ENCODE measurements at regions not wholly inside any gene's neighbourhood (a gene's known extent, or its start where the extent isn't known, plus 50 kb on each side); places are given as distances from the start of the nearest gene placed in this dataset.
"Not testable (repeated sequence)": the region's sequence is repeated elsewhere in the genome, so short reads cannot be mapped to it uniquely, and the experiment has no call there.

DNA sequence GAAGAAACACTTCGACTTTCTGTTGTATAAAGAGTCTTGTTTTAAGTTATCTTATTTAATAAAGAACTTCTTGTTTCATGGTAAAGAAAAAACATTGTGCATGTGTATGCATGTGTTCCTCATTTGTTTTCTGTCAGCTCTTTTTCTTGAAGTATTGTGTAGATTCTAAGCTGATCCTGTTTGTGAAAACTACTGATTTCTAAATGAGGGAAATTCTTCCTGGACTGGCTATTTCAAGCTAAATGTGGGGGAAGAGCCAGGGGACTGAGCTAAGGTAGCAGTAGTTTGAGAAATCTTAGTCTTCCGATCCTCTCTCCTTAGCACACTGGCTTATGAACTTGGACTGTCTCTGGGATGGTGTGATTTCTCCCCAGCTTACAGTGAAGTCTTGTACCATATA lies 56.4 kb upstream of the RBMS1 start:
- DNase-seq: no peak

DNA sequence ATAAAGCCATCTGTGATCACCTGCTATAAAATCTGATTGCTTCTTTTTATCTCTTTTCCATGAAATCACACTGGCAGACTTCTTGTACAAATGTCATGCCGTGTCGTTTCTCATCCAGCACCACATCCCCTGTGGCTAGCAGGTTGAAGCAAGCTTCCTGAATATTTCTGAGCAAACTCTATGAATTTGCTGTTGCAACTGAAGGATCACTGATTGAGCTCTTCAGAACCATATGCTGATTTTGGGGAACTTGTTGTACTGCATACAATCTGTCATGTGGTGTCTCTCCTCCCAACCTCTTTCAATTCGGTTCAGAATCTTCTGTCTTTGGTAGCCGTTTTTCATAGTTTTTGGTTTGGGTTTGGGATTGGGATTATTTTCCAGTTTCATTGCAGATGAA lies 57.7 kb upstream of the RBMS1 start:
- DNase-seq: no peak

- DNase-seq: no peak
Measured at GRCh38 chr2:160555420-160556071, 61.9 kb upstream of the RBMS1 start.

- no peak for DNase-seq
Measured at GRCh38 chr2:160557903-160558302, 64.3 kb upstream of the RBMS1 start.

DNA sequence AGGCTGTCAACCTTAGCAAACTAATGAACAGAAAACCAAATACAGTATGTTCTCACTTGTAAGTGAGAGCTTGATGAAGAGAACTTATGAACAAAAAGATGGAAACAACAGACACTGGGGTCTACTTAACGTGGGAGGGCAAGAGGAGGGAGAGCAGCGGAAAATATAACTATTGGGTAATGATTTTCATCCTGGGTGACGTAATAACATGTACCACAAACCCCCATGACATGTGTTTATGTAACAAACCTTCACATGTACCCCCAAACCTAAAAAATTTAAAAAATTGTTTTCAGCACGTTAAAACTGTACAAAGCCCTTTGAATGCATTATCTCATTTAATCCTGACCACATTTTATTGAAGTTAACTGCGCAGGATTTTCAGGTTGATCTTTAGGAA lies 64.9 kb upstream of the RBMS1 start:
- DNase-seq: no peak

GRCh38 chr2:160561551-160562295 lies 68.1 kb upstream of the RBMS1 start:
- no peak for DNase-seq

- DNase-seq: no peak
Measured at GRCh38 chr2:160562730-160563129, 69.1 kb upstream of the RBMS1 start.

DNA sequence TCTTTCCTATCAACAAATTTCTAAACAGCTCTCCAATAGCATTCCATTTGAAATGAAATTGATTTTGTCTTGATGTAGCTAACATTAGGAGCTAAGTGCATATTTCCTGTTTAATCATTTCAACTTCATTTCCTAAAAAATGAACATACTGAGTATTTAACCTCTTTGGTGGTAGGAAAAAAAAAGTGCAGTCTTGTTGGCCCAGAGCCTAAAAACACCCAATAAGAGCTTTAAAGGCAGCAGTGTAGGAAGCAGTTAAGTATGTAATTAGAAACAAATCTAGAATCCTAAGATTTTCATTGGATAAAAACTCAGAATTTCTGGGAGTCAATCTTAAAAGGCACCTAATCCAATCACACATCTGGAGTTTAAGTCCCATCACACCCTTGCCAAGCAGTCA lies 71.0 kb upstream of the RBMS1 start:
- no peak for DNase-seq

DNA sequence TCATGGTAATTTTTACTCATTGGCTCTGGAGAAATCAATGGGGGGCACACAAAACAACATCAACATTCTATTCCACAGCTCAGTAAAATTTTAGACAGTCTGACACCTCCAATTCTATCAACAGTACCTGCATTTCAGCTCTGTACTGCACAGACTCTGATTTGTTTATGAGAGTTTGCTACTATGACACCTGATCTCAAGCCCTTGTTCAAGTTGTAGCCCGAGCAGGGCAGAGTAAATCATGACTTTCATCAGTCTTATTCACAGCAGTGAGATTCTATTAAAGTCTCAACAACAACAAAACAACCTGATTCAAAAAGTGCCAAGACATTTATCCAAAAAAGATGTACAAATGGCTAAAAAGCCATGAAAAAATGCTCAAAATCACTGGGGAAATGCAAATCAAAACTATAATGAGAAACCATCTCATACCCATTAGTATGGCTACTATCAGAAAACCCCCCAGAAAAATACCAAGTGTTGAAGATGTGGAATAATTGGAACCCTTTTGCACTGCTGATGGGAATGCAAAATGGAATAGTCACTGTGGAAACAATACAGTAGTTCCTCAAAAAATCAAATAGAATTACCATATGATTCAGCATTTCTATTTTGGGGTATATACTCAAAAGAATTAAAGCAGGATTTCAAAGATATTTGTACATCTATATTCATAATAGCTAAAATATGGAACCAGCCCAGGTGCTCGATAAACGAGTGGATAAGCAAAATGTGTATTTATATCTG lies 71.7 kb upstream of the RBMS1 start:
- DNase-seq: no peak

GRCh38 chr2:160566717-160567116 lies 73.1 kb upstream of the RBMS1 start:
- DNase-seq: no peak

- no peak for DNase-seq
Measured at GRCh38 chr2:160568856-160569255, 75.2 kb upstream of the RBMS1 start.

DNA sequence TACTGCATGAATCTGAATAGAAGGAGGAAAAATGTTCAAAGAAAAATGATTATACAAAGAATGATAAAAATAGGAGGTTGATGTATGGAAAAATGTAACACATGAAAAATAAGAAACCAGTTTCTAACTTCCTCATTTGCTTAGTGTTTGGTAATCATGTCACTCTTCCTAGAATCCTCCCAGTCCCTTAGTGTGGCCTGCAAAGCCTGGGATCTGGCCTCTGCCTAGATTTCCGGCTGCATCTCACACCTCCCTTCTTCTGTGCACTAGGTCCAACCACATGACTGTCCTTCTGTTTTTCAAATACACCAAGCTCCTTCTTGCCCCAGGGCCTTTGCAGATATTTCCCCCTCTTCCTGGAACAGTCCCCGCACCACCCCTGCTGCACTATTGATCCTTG lies 76.8 kb upstream of the RBMS1 start:
- DNase-seq: no peak

DNA sequence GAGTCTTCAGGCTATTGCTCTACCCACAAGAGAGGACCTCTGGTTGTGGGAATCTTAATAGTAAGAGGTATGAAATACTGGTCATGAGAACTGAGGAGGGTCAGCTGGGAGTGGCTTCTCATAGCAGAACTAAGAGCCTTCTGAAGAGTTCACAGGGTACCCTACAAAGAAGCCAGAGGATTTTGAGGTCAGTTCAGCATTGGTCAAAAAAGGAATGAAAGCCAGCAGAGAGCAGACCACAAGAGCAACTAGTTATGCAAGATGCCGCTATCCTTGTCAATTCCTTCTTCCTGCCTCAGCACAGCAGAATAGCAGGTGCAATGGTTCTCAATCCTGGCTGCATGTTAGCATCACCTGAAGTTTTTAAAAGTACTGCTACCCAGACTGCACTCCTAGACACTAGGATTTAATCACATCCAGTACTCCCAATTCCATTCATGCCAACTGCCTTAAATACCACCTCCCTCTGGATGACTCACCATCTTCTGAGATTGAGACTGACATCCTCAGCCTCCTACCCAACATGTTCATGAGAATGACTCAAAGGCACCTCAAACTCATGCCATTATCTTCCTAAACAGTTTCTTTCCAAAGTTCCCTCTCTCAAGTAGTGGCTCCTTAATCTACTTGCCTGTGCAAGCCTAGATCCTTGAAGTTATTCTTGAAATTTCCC lies 81.0 kb upstream of the RBMS1 start:
- no peak for DNase-seq

DNA sequence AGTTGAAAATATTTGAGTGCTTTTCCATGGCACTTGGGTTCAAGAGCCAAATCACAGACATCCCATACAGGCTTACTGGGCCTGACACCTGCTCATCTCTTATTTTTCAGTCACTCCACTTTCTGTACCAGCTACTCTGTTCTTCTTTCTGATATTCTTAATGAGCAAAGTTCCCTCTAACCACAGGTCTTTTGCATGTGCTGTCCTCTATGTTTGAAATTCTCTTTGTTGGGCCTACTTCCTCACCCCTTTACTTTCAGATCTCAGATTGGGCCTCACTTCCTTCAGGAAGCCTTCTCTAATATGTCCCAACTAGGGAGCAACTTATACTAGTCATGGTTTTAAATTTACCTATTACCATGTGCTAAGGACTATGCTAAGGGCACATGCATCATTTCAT lies 81.8 kb upstream of the RBMS1 start:
- DNase-seq: no peak

- DNase-seq: no peak
Measured at GRCh38 chr2:160576054-160576499, 82.5 kb upstream of the RBMS1 start.

DNA sequence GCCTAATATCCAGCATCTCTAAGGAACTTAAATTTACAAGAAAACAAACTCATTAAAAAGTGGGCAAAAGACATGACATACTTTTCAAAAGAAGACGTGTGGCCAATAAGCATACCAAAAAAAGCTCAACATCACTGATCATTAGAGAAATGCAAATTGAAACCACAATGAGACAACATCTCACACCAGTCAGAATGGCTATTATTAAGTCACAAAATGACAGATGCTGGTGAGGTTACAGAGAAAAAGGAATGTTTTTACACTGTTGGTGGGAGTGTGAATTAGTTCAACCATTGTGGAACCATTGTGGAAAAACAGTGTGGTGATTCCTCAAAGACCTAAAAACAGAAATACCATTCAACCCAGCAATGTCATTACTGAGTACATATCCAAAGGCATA lies 83.5 kb upstream of the RBMS1 start:
- DNase-seq: not testable (repeated sequence)

DNA sequence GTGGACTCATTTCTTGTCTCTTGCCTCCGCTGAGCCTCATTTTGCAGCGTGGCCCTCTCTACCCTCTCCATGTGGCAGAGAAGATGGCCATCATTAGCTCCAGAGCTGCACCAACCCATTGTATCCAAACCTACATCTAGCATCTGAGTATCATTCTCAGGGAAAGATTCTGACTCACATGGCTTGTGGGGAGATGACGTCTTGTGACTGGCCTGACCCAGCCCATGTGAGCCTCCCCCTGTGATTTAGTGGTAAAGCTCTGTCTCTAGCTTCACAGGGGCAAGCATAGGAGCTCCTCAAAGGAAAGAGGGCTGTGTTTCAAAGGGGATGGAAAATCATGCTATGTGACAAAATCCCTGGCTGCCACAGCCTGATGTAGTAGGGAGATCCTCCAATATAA lies 87.4 kb upstream of the RBMS1 start:
- no peak for DNase-seq

- no peak for DNase-seq
Measured at GRCh38 chr2:160581448-160581847, 87.8 kb upstream of the RBMS1 start.

DNA sequence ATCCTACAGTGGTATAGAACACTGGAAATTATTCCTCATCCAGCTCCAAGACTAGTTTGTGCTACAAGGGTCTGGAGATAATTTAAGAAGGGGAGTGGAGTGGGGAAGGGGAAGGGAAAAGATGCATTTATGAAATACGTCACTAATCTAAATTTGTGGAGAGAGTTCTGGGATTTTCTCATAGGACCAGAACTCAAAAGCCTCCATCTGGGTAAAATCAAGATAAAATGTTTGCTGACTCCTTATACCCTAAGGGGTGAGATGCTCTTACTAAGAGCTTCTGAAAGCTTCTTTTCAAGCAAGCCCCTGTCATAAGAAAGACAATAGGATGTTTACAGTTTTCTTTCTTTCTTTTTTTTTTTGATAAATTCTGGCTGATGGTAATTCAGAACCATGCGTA lies 88.5 kb upstream of the RBMS1 start:
- no peak for DNase-seq

GRCh38 chr2:160582490-160583145 lies 89.0 kb upstream of the RBMS1 start:
- DNase-seq: no peak

DNA sequence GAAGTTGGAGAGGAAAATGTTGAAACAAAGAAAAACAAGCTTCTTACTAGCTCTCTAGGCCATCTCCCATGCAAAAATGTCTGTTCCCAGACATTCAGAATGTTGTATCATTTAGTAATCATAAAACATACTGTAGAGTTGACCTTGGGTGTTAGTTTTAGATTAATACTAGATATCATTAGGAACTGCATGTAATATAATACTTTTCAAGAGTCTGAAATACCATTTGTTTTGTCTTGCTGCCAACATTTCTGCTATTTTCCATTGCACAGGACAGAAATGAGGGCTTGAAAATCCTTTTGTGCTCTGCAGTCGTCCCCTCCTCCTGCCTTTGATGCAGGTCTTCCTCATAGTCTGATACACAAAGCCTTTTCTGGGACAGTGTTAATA lies 89.5 kb upstream of the RBMS1 start:
- no peak for DNase-seq

GRCh38 chr2:160583813-160584537 lies 90.4 kb upstream of the RBMS1 start:
- no peak for DNase-seq
